ENCODE measurements at regions not wholly inside any gene's neighbourhood (a gene's known extent, or its start where the extent isn't known, plus 50 kb on each side); places are given as distances from the start of the nearest gene placed in this dataset.
A peak's percentile ranks its signal among the peaks of the same experiment; 100 is the strongest.

DNA sequence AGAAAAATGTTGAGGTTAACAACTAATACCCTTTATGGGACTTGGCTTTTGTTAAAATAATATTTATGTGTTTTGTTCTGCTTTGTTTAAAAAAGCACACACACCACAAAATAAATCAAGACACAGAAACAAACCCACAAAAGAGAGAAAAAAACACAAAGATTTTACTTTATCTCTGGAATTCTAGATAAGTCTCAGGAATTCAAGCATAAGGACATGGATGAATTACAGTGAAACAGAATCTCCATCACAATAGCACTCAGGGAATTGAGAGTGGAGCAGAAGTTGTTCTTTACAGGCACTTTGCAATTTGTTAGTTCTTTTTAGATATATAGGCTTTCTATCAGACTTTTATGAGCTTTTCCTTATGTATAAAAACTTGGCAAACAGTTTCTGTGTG lies 360.9 kb upstream of the ZC3H15 start:
- Mint-ChIP-seq H3K27ac (peak overlapping the region; percentile 32), H3K36me3 (no peaks in the 10 kb centered on the region), H3K4me3 (no peak overlapping the region), H3K27me3 (ENCODE audit: low read depth) (no peaks in the 10 kb centered on the region), H3K4me1 (peaks cover 17% of the 10 kb centered on the region), H3K9me3 (peaks cover 16% of the 10 kb centered on the region)
- TF ChIP-seq, protein P1, sequence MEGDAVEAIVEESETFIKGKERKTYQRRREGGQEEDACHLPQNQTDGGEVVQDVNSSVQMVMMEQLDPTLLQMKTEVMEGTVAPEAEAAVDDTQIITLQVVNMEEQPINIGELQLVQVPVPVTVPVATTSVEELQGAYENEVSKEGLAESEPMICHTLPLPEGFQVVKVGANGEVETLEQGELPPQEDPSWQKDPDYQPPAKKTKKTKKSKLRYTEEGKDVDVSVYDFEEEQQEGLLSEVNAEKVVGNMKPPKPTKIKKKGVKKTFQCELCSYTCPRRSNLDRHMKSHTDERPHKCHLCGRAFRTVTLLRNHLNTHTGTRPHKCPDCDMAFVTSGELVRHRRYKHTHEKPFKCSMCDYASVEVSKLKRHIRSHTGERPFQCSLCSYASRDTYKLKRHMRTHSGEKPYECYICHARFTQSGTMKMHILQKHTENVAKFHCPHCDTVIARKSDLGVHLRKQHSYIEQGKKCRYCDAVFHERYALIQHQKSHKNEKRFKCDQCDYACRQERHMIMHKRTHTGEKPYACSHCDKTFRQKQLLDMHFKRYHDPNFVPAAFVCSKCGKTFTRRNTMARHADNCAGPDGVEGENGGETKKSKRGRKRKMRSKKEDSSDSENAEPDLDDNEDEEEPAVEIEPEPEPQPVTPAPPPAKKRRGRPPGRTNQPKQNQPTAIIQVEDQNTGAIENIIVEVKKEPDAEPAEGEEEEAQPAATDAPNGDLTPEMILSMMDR (IDR thresholded peaks at IDR 0.05; ENCODE audit: unreplicated experiment) = no peak
- no peak for DNase-seq (ENCODE audit: low spot score in 2 of 2, unreplicated experiment in 2 of 2)

DNA sequence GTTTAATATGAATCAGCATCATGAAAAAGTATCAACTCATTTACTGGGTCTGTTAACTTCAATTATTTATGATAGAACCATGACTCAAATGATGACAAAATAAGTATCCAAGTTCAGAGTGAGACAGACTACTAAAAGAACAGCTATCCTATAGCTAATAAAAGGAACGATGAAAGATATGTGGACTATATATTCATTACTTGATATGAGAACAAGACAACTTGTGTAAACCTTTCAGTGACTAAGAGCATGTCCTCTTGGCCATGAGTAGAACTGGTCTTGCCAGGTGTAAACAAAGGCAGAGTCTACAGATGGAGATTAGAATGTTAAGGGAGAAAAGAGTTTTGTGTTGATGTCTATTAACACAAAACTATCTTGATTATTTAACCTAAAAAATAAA lies 360.4 kb upstream of the ZC3H15 start:
- Mint-ChIP-seq H3K27ac (peak overlapping the region; percentile 32), H3K27me3 (ENCODE audit: low read depth) (no peaks in the 10 kb centered on the region), H3K9me3 (peaks cover 16% of the 10 kb centered on the region), H3K4me3 (no peak overlapping the region), H3K36me3 (no peaks in the 10 kb centered on the region), H3K4me1 (peaks cover 22% of the 10 kb centered on the region)
- TF ChIP-seq, protein P1 (IDR thresholded peaks at IDR 0.05; ENCODE audit: unreplicated experiment) = no peak
- DNase-seq (ENCODE audit: low spot score in 2 of 2, unreplicated experiment in 2 of 2) = no peak

- Mint-ChIP-seq H3K36me3 (no peaks in the 10 kb centered on the region), H3K27ac (no peak overlapping the region), H3K9me3 (peaks cover 16% of the 10 kb centered on the region), H3K27me3 (ENCODE audit: low read depth) (no peaks in the 10 kb centered on the region), H3K4me3 (no peak overlapping the region), H3K4me1 (peaks cover 27% of the 10 kb centered on the region)
- no peak for DNase-seq (ENCODE audit: low spot score in 2 of 2, unreplicated experiment in 2 of 2)
- TF ChIP-seq, protein P1 (IDR thresholded peaks at IDR 0.05; ENCODE audit: unreplicated experiment) = no peak
Measured at GRCh38 chr2:186126181-186126580, 359.9 kb upstream of the ZC3H15 start.

DNA sequence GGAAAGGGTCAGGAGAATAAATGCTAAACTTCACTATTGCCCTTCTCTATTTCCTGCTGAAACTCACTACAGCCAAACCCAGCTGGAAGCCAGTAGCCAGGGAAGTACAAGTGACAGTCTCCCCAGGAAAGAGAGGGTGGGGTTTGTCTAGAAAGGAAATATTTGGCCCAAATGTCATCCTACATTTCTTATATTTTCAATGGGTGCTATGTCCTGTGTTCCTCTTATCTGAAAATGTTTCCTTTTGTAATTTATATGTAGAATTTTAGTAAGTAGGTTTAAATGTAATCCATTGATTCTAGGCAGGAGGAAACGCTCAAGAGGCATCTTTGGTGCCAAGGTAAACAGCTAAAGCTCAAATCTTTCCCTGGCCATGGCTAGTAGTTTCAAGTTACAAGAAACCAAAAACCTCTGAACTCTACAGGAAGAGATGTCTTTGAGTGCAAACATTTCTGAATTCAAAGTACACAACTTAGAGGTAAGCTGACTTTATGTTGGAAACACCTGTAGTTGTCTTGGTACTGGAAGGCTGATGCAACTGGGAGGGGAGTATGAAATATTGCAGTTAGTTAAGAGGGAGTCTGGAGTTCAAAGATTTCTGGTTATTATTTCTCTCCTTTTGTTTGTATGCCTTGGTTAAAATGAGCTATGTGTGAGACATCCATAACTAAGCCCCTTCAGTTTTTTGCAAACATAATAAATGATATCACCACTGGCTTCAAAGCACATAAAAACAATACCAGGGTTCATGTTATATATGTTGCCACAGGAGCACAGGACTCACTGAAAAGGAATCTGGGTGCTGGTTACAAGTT lies 356.1 kb upstream of the ZC3H15 start:
- Mint-ChIP-seq H3K4me3 (no peak overlapping the region), H3K4me1 (peaks cover 27% of the 10 kb centered on the region), H3K27ac (peak overlapping the region; percentile 54), H3K9me3 (no peaks in the 10 kb centered on the region), H3K36me3 (no peaks in the 10 kb centered on the region), H3K27me3 (ENCODE audit: low read depth) (no peaks in the 10 kb centered on the region)
- no peak for DNase-seq (ENCODE audit: low spot score in 2 of 2, unreplicated experiment in 2 of 2)
- TF ChIP-seq, protein P1 (IDR thresholded peaks at IDR 0.05; ENCODE audit: unreplicated experiment) = no peak

- Mint-ChIP-seq H3K4me3 (no peak overlapping the region), H3K27ac (peak overlapping the region; percentile 25), H3K4me1 (peaks cover 19% of the 10 kb centered on the region), H3K27me3 (ENCODE audit: low read depth) (no peaks in the 10 kb centered on the region), H3K36me3 (no peaks in the 10 kb centered on the region), H3K9me3 (no peaks in the 10 kb centered on the region)
- DNase-seq (ENCODE audit: low spot score in 2 of 2, unreplicated experiment in 2 of 2) = no peak
- TF ChIP-seq, protein P1 (IDR thresholded peaks at IDR 0.05; ENCODE audit: unreplicated experiment) = no peak
Measured at GRCh38 chr2:186130748-186131641, 355.1 kb upstream of the ZC3H15 start.

Measured in mesothelial cell of epicardium (in vitro differentiated cells).